T-cell (primary cell): ENCODE measurements at regions not wholly inside any gene's neighbourhood (a gene's known extent, or its start where the extent isn't known, plus 50 kb on each side); places are given as distances from the start of the nearest gene placed in this dataset.

ENCODE experiments used
- ATAC-seq, 4 experiments: fragments of 200-7000 bp in 3 of 4; fragments of 150-1000 bp in 1 of 4; cut with Tn5 transposase; replicated peaks in 1 of 4; 1 replicate in 3 of 4; 2 replicates in 1 of 4; pipeline ENCODE4 v1.10.0; 2021; ENCODE audit warnings: moderate library complexity in 3 of 4, mild to moderate bottlenecking in 2 of 4, moderate number of reproducible peaks in 1 of 4
- CTCF ChIA-PET, 2 donors: fragments of 300-600 bp; sonication (Branson Sonifier 250); formaldehyde crosslinking; loops; one replicate each; lab custom pipeline; 2022; ENCODE audit warnings: antibody characterized with exemption in 2 of 2; lab: Charles Lee
- POLR2A ChIA-PET, 2 donors: fragments of 300-600 bp; sonication (Branson Sonifier 250); formaldehyde crosslinking; loops; one replicate each; lab custom pipeline; 2022; ENCODE audit warnings: antibody characterized with exemption in 2 of 2; lab: Charles Lee
- DNase-seq, 35 experiments: peaks; one replicate each; pipeline versions ENCODE4 v3.0.0 to v3.0.0-alpha.2; 2013 to 2023
- H3K27ac ChIP-seq: one replicate; pipeline ENCODE4 v1.5.1; 2013; ENCODE audit warnings: low read length
- H3K27me3 ChIP-seq, 2 experiments: replicated peaks in 1 of 2; 1 replicate in 1 of 2; 2 replicates in 1 of 2; pipeline versions ENCODE4 v1.6.1 to v1.7.0; 2013; ENCODE audit warnings: low read length in 1 of 2, mixed read lengths in 1 of 2; ENCODE audit not compliant: control insufficient read depth in 2 of 2, insufficient read depth in 2 of 2; ENCODE audit errors: extremely low read depth in 1 of 2
- H3K36me3 ChIP-seq, 2 donors: 1 replicate in 1 of 2; 2 replicates in 1 of 2; pipeline versions ENCODE4 v1.6.1 to v1.7.0; 2013; ENCODE audit warnings: low read length in 1 of 2; ENCODE audit not compliant: control insufficient read depth in 2 of 2, insufficient read depth in 1 of 2; ENCODE audit errors: extremely low read depth in 1 of 2
- H3K4me1 ChIP-seq, 2 experiments: 1 replicate in 1 of 2; 2 replicates in 1 of 2; pipeline versions ENCODE4 v1.6.1 to v1.7.0; 2013; ENCODE audit warnings: low read length in 2 of 2, mixed read lengths in 1 of 2; ENCODE audit not compliant: insufficient read depth in 2 of 2, control insufficient read depth in 1 of 2; ENCODE audit errors: extremely low read depth in 1 of 2
- H3K4me3 ChIP-seq, 2 donors: 1 replicate in 1 of 2; 2 replicates in 1 of 2; pipeline versions ENCODE4 v1.5.1 to v1.7.0; 2013; ENCODE audit warnings: mild to moderate bottlenecking in 2 of 2, low read length in 1 of 2, moderate library complexity in 1 of 2; ENCODE audit not compliant: control insufficient read depth in 1 of 2; ENCODE audit errors: extremely low read depth in 1 of 2
- H3K9me3 ChIP-seq: 2 replicates; pipeline ENCODE4 v1.7.0; 2013
- H3K27ac Mint-ChIP-seq, 2 donors: one replicate each; pipeline ENCODE4 v1.8.0; 2020 to 2021; ENCODE audit warnings: mild to moderate bottlenecking in 2 of 2, mixed read lengths in 2 of 2
- H3K27me3 Mint-ChIP-seq, 2 donors: one replicate each; pipeline ENCODE4 v1.8.0; 2021 to 2022; ENCODE audit warnings: mixed read lengths in 2 of 2
- H3K36me3 Mint-ChIP-seq: one replicate; pipeline ENCODE4 v1.8.0; 2021; ENCODE audit warnings: mixed read lengths
- H3K4me1 Mint-ChIP-seq, 3 donors: one replicate each; pipeline ENCODE4 v1.8.0; 2020 to 2022; ENCODE audit warnings: mixed read lengths in 3 of 3, mild to moderate bottlenecking in 1 of 3
- H3K4me3 Mint-ChIP-seq, 3 donors: one replicate each; pipeline ENCODE4 v1.8.0; 2020 to 2022; ENCODE audit warnings: mild to moderate bottlenecking in 3 of 3, mixed read lengths in 3 of 3, moderate library complexity in 3 of 3
- H3K9me3 Mint-ChIP-seq, 3 donors: one replicate each; pipeline ENCODE4 v1.8.0; 2020 to 2022; ENCODE audit warnings: mixed read lengths in 3 of 3
- WGBS: methylation state at CpG from one replicate; pipeline ENCODE4 v1.1.5; 2013; ENCODE audit warnings: missing lambda C conversion rate; ENCODE audit not compliant: insufficient coverage; 5-methylcytosine and 5-hydroxymethylcytosine counted together

DNA sequence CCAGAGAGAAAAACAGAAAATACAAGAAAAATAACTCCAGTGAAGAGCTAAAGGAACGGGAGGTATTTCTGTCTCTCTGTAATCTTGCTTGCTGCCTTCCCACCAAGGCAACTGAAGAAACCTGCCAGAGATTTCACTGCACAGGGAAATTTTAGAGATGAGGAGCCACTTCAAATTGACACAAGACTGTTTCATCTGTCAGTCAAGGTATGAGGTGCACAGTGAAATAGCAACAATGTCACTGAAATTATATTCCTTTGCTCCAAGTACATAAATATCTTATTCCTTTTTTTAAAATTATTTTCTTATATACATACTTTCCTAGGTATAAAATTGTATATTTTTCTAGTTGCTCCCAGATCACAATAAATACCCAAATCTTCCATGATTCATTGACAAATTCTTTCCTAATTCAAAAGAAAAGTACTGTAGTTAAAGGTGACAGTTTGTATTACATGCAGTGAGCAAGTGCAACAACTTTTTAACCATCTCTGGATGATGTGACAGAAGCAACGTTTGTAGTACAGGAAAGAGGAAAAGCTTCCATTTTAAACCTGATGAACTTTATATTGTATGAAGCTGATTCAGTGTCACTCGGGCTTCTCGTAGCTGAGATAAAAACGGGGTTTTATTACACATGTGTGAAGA, 563.4 kb downstream of the TUSC7 start:
- ChIA-PET CTCF (no interaction called here), POLR2A (no interaction called here)
- WGBS: 40% methylated on average over 1 of the region's 5 CpGs
- no peaks in the 10 kb centered on the region for H3K4me1 Mint-ChIP-seq
- no peaks in the 10 kb centered on the region for H3K9me3 ChIP-seq
- H3K4me3 ChIP-seq: no peak overlapping the region
- no peak overlapping the region for H3K4me3 Mint-ChIP-seq
- ATAC-seq (no peak), DNase-seq (no peak)
- no peak overlapping the region for H3K27ac Mint-ChIP-seq
- no peaks in the 10 kb centered on the region for H3K27me3 Mint-ChIP-seq
- H3K36me3 Mint-ChIP-seq: no peaks in the 10 kb centered on the region
- peaks cover 4 to 14% (median 5%) of the 10 kb centered on the region in 3 donors for H3K9me3 Mint-ChIP-seq
- no peak overlapping the region for H3K27ac ChIP-seq
- no peaks in the 10 kb centered on the region for H3K4me1 ChIP-seq
- H3K36me3 ChIP-seq: no peaks in the 10 kb centered on the region
- H3K27me3 ChIP-seq: no peaks in the 10 kb centered on the region

DNA sequence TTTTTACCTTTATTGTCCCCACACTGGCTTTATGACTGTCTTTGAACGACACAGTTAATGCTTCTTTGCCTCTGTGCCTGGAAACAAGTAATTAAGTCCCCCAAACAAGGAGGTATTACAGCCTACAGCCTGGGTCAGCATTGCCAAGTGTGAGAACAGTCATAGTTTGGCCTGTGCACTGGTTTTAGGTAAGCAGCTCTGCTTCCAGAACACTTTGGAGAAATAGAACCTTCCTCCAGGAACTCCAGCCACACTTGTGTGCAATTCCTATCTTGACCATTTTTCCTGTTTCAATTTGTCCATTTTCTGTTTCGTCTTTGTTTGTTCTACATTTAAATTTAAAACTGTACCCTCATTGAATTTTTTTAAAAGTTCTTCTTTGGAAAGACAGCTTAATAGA, 568.2 kb downstream of the TUSC7 start:
- DNase-seq (no peak), ATAC-seq (no peak)
- Mint-ChIP-seq H3K4me1 (no peaks in the 10 kb centered on the region), H3K36me3 (no peaks in the 10 kb centered on the region), H3K4me3 (no peak overlapping the region), H3K9me3 (peaks cover 0 to 14% (median 2%) of the 10 kb centered on the region in 3 donors), H3K27ac (no peak overlapping the region), H3K27me3 (no peaks in the 10 kb centered on the region)
- Histone ChIP-seq H3K4me1 (no peaks in the 10 kb centered on the region), H3K4me3 (no peak overlapping the region), H3K27me3 (no peaks in the 10 kb centered on the region), H3K9me3 (no peaks in the 10 kb centered on the region), H3K36me3 (no peaks in the 10 kb centered on the region), H3K27ac (no peak overlapping the region)
- POLR2A ChIA-PET: interaction anchor here in 1 of 2 donors (0.6 kb wide), 2 partner anchors 10 to 129 kb away, joined by 4 to 8 read pairs; no protein-coding TSS in a partner anchor
- CTCF ChIA-PET: interaction anchor here in 1 of 2 donors (0.5 to 0.7 kb wide), 3 partner anchors 8 to 768 kb away, joined by 4 to 10 read pairs (median 6); no protein-coding TSS in a partner anchor
- 14% methylated on average over 1 of the region's 2 CpGs for WGBS

DNA sequence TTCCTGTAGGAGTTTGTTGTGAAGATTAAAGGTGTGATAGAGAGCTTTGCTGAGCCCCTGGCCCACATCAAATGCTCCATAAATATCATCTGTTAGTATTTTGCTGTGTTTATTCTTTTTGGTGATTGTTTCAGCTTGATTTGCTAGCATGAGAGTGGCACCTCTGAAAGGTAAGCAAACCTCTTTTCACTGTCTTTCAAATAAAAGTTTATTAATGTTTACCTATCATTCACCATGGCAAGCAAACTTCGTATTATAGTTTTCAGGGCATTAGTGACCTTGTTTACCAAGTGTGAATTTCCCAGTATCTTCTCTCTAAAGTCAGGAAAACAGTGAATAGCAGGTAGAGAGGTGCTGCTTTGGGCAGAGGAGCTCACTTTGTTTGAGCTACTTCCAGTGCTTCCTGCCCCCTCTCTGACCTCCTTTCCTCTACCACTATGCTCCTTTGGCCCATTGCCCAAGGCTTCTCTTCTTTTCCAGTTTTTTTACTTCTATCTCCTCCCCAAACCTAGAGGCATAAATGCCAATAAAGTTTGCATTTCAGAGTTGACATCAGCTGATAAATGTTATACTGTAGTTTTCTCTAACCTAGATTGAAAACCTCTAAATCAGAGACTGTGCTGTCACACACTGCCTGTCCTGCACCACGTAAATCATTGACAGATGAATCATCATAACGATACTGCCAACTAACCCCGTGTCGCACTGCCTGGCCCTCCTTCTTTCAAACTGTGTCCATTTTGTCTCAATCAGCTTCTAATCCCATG, 569.0 kb downstream of the TUSC7 start:
- H3K4me3 ChIP-seq: no peak overlapping the region
- H3K4me1 ChIP-seq: no peaks in the 10 kb centered on the region
- no peaks in the 10 kb centered on the region for H3K27me3 ChIP-seq
- no peaks in the 10 kb centered on the region for H3K9me3 ChIP-seq
- Mint-ChIP-seq H3K4me1 (no peaks in the 10 kb centered on the region), H3K36me3 (no peaks in the 10 kb centered on the region), H3K9me3 (peaks cover 2 to 11% (median 7%) of the 10 kb centered on the region in 3 donors), H3K4me3 (no peak overlapping the region), H3K27me3 (no peaks in the 10 kb centered on the region), H3K27ac (no peak overlapping the region)
- no peak overlapping the region for H3K27ac ChIP-seq
- POLR2A ChIA-PET: interaction anchor here in 1 of 2 donors (0.6 kb wide), 1 partner anchor 130 kb away, joined by 8 read pairs; no protein-coding TSS in a partner anchor
- CTCF ChIA-PET: interaction anchor here in 1 of 2 donors (0.6 kb wide), 1 partner anchor 8 kb away, joined by 6 read pairs; no protein-coding TSS in a partner anchor
- H3K36me3 ChIP-seq: no peaks in the 10 kb centered on the region
- ATAC-seq (no peak), DNase-seq (no peak)
- 87% methylated on average over 2 of the region's 5 CpGs for WGBS

- Mint-ChIP-seq H3K9me3 (peaks cover 2 to 13% (median 9%) of the 10 kb centered on the region in 3 donors), H3K4me3 (no peak overlapping the region), H3K36me3 (no peaks in the 10 kb centered on the region), H3K27me3 (no peaks in the 10 kb centered on the region), H3K27ac (no peak overlapping the region), H3K4me1 (no peaks in the 10 kb centered on the region)
- DNase-seq (no peak), ATAC-seq (no peak)
- Histone ChIP-seq H3K27ac (no peak overlapping the region), H3K27me3 (no peaks in the 10 kb centered on the region), H3K4me3 (no peak overlapping the region), H3K36me3 (no peaks in the 10 kb centered on the region), H3K9me3 (no peaks in the 10 kb centered on the region), H3K4me1 (no peaks in the 10 kb centered on the region)
- ChIA-PET POLR2A (no interaction called here), CTCF (no interaction called here)
- WGBS: 20% methylated on average over 1 of the region's 3 CpGs
These were observed 571.8 kb downstream of the TUSC7 start for GRCh38 chr3:117281371-117281770.

GRCh38 chr3:117282566-117282965, 573.0 kb downstream of the TUSC7 start:
- peaks cover 0 to 13% (median 2%) of the 10 kb centered on the region in 3 donors for H3K9me3 Mint-ChIP-seq
- 62% methylated on average over 4 of the region's 4 CpGs for WGBS

DNA sequence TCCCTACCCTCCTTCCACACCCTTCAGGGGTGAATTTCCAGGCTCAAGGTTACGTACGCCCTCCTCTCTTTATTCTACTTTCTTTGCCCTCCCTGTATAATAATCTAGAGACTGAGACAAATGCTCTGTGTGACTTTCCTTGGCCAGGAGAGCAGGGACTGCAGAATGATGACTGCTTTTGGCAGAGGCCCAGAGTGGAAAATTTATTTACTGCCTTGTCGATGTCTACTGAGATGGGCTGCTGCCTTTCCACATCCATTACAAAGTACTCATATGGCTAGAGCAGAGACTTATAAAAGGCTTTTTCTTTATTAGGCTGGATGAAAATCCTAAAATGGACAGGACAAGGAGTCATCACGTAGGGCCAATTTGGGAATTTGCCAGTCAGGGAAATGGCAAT, 576.2 kb downstream of the TUSC7 start:
- 80% methylated on average over 1 of the region's 4 CpGs for WGBS
- Histone ChIP-seq H3K4me3 (no peak overlapping the region), H3K36me3 (no peaks in the 10 kb centered on the region), H3K27me3 (no peaks in the 10 kb centered on the region), H3K9me3 (no peaks in the 10 kb centered on the region), H3K4me1 (no peaks in the 10 kb centered on the region), H3K27ac (no peak overlapping the region)
- no peak overlapping the region for H3K27ac Mint-ChIP-seq
- H3K27me3 Mint-ChIP-seq: no peaks in the 10 kb centered on the region
- H3K36me3 Mint-ChIP-seq: no peaks in the 10 kb centered on the region
- H3K9me3 Mint-ChIP-seq: peaks cover 0 to 17% (median 6%) of the 10 kb centered on the region in 3 donors
- POLR2A ChIA-PET: no interaction called here
- H3K4me3 Mint-ChIP-seq: no peak overlapping the region
- DNase-seq (no peak), ATAC-seq (no peak)
- H3K4me1 Mint-ChIP-seq: no peaks in the 10 kb centered on the region
- CTCF ChIA-PET: no interaction called here

More at GRCh38 chr3:117282566-117282965, 573.0 kb downstream of the TUSC7 start:
- Histone ChIP-seq H3K4me3 (no peak overlapping the region), H3K27me3 (no peaks in the 10 kb centered on the region), H3K4me1 (no peaks in the 10 kb centered on the region), H3K36me3 (no peaks in the 10 kb centered on the region), H3K9me3 (no peaks in the 10 kb centered on the region), H3K27ac (no peak overlapping the region)
- Mint-ChIP-seq H3K4me1 (no peaks in the 10 kb centered on the region), H3K27me3 (no peaks in the 10 kb centered on the region), H3K4me3 (no peak overlapping the region), H3K36me3 (no peaks in the 10 kb centered on the region), H3K27ac (no peak overlapping the region)
- ATAC-seq: no peak
- CTCF ChIA-PET: no interaction called here
- DNase-seq: no peak
- POLR2A ChIA-PET: interaction anchor here in 1 of 2 donors (0.7 kb wide), 1 partner anchor 1025 kb away, joined by 5 read pairs; no protein-coding TSS in a partner anchor
